Tibial nerve (tissue), 4 donors: ENCODE measurements at regions not wholly inside any gene's neighbourhood (a gene's known extent, or its start where the extent isn't known, plus 50 kb on each side); places are given as distances from the start of the nearest gene placed in this dataset.

Source experiments
- DNase-seq, 2 donors: peaks; one replicate each; pipeline ENCODE4 v3.0.0-alpha.2; 2019; ENCODE audit warnings: low spot score in 2 of 2
- H3K27ac ChIP-seq, 4 donors: fragments of 200-600 bp; sonication (generic) in 3 of 4; one replicate each; pipeline ENCODE4 v1.5.1; 2017 to 2019; ENCODE audit warnings: mild to moderate bottlenecking in 1 of 4
- H3K27me3 ChIP-seq, 2 donors: fragments of 200-600 bp; sonication (generic) in 1 of 2; one replicate each; pipeline versions ENCODE4 v1.5.1 to v1.6.0; 2017 to 2019
- H3K36me3 ChIP-seq, 3 donors: fragments of 200-600 bp; sonication (generic); one replicate each; pipeline ENCODE4 v1.5.1; 2018 to 2019
- H3K4me1 ChIP-seq, 4 donors: fragments of 200-600 bp; sonication (generic) in 3 of 4; one replicate each; pipeline ENCODE4 v1.5.1; 2017 to 2019
- H3K4me3 ChIP-seq, 4 donors: fragments of 200-600 bp; sonication (generic) in 3 of 4; one replicate each; pipeline ENCODE4 v1.5.1; 2017 to 2019; ENCODE audit warnings: mild to moderate bottlenecking in 1 of 4, moderate library complexity in 1 of 4
- H3K9me3 ChIP-seq, 4 donors: fragments of 200-600 bp; sonication (generic) in 3 of 4; one replicate each; pipeline ENCODE4 v1.5.1; 2017 to 2019
- CTCF ChIP-seq, 5 experiments: fragments of 200-600 bp in 3 of 5; fragments of 450-650 bp in 2 of 5; sonication (generic) in 3 of 5; IDR thresholded peaks; one replicate each; pipeline ENCODE4 v1.5.1; 2016 to 2019; ENCODE audit warnings: antibody characterized with exemption in 5 of 5, mild to moderate bottlenecking in 3 of 5, moderate library complexity in 2 of 5
- EP300 ChIP-seq, 2 donors: sonication (generic); formaldehyde crosslinking; IDR thresholded peaks; one replicate each; pipeline ENCODE4 v1.6.1; 2017; ENCODE audit warnings: antibody characterized with exemption in 2 of 2, mild to moderate bottlenecking in 1 of 2
- POLR2A ChIP-seq, 2 donors: fragments of 450-650 bp; IDR thresholded peaks; one replicate each; pipeline ENCODE4 v1.6.1; 2017; ENCODE audit warnings: antibody characterized with exemption in 2 of 2, mild to moderate bottlenecking in 2 of 2, moderate library complexity in 2 of 2
- WGBS, 2 donors: methylation state at CpG; one replicate each; pipeline ENCODE4 v1.1.5; 2018; 5-methylcytosine and 5-hydroxymethylcytosine counted together

DNA sequence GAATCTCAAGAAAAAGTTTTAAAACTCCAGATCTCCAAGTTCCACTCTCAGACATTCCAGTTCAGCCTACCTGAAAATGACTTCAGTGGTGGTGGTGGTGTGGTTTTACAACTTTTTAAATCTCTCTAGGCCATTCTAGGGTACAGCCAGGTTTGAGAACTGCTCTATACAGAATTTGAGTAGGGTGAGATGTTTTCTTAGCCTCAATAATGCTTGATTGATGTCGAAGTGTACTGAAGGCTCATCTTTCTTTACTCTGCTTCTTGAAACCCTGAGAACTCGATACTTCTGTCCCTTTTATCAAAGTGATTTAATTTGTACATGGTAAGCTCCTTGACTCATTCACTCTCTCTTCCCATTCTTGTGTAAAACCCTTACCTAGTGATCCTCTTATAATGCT lies 143.8 kb downstream of the FAM124B start:
- 86 to 88% methylated on average over 2 of the region's 2 CpGs for WGBS, 2 donors
- Histone ChIP-seq H3K9me3 (no peaks in the 10 kb centered on the region), H3K27ac (no peak overlapping the region), H3K36me3 (no peaks in the 10 kb centered on the region), H3K4me3 (no peak overlapping the region), H3K4me1 (no peaks in the 10 kb centered on the region), H3K27me3 (no peaks in the 10 kb centered on the region)
- TF ChIP-seq EP300 (IDR thresholded peaks at IDR 0.05): no peak
- no peak for TF ChIP-seq CTCF (IDR thresholded peaks at IDR 0.05)
- no peak for TF ChIP-seq POLR2A (IDR thresholded peaks at IDR 0.05)
- no peak for DNase-seq

DNA sequence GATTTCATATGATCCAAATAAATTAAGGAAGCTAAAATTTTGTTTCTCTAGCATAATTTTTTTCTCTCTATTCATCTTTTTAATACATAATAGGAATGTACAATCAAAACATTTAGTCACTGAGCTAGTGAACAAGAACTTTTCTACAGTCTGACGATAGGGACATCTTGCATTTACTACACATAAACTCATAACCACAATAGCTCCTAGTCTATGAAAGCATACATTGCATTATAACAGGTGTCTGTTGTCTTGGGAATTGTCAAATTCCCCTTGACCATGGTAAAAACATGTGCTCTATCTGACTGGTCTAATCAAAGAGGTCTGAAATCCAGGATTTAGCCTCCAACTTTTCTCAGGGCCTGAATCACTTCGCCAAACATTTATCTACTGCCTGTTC lies 144.8 kb downstream of the FAM124B start:
- DNase-seq: no peak
- Histone ChIP-seq H3K4me1 (no peaks in the 10 kb centered on the region), H3K4me3 (no peak overlapping the region), H3K9me3 (no peaks in the 10 kb centered on the region), H3K27me3 (no peaks in the 10 kb centered on the region), H3K27ac (no peak overlapping the region), H3K36me3 (no peaks in the 10 kb centered on the region)
- WGBS, 2 donors: 48 to 50% methylated on average over 2 of the region's 2 CpGs
- TF ChIP-seq EP300 (IDR thresholded peaks at IDR 0.05): no peak
- no peak for TF ChIP-seq CTCF (IDR thresholded peaks at IDR 0.05)
- no peak for TF ChIP-seq POLR2A (IDR thresholded peaks at IDR 0.05)

GRCh38 chr2:224253464-224253863 lies 148.4 kb downstream of the FAM124B start:
- Histone ChIP-seq H3K27me3 (no peaks in the 10 kb centered on the region), H3K27ac (no peak overlapping the region), H3K36me3 (no peaks in the 10 kb centered on the region), H3K9me3 (no peaks in the 10 kb centered on the region), H3K4me3 (no peak overlapping the region), H3K4me1 (no peaks in the 10 kb centered on the region)
- no peak for TF ChIP-seq CTCF (IDR thresholded peaks at IDR 0.05)
- no peak for TF ChIP-seq POLR2A (IDR thresholded peaks at IDR 0.05)
- 90 to 92% methylated on average over 1 of the region's 1 CpG for WGBS, 2 donors
- no peak for DNase-seq

DNA sequence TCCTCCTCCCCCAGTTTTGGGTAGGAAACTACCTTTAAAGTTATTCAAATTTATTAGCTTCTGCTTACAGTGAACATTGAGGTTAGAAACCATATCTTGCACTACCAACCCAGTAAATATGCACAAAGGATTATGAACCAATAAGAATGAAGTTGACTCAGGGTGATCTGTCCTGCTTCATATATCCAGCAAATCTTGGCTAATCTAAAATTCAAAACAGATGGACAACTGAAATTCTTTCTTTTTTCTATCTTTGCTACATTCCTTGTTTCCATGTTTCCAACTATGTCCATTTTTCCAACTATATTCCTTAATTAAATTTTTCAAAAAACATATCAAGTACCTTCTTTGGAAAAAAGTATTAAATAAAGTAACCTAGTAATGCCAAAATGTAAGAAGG lies 149.3 kb downstream of the FAM124B start:
- H3K36me3 ChIP-seq: no peaks in the 10 kb centered on the region
- no peak overlapping the region for H3K27ac ChIP-seq
- no peak for DNase-seq
- TF ChIP-seq EP300 (IDR thresholded peaks at IDR 0.05): no peak
- TF ChIP-seq CTCF (IDR thresholded peaks at IDR 0.05): no peak
- TF ChIP-seq POLR2A (IDR thresholded peaks at IDR 0.05): no peak
- H3K9me3 ChIP-seq: no peaks in the 10 kb centered on the region
- H3K4me3 ChIP-seq: no peak overlapping the region
- no peaks in the 10 kb centered on the region for H3K27me3 ChIP-seq
- no peaks in the 10 kb centered on the region for H3K4me1 ChIP-seq

GRCh38 chr2:224248944-224249371 lies 152.9 kb downstream of the FAM124B start:
- Histone ChIP-seq H3K27me3 (no peaks in the 10 kb centered on the region), H3K27ac (no peak overlapping the region), H3K4me3 (no peak overlapping the region), H3K36me3 (no peaks in the 10 kb centered on the region), H3K4me1 (peaks cover 0 to 7% (median 0%) of the 10 kb centered on the region in 4 donors), H3K9me3 (no peaks in the 10 kb centered on the region)
- TF ChIP-seq CTCF (IDR thresholded peaks at IDR 0.05) (no peak), POLR2A (IDR thresholded peaks at IDR 0.05) (no peak), EP300 (IDR thresholded peaks at IDR 0.05) (no peak)
- 58 to 84% methylated on average over 1 of the region's 1 CpG for WGBS, 2 donors
- no peak for DNase-seq
